GM12878 (cell line): ENCODE measurements at regions not wholly inside any gene's neighbourhood (a gene's known extent, or its start where the extent isn't known, plus 50 kb on each side); places are given as distances from the start of the nearest gene placed in this dataset.

Experiments
- ATAC-seq: fragments of 200-7000 bp; cut with Tn5 transposase; 3 replicates; pipeline ENCODE4 v1.9.1; 2020; ENCODE audit warnings: mild to moderate bottlenecking, moderate library complexity
- BruUV-seq: library from RNA; stranded (reverse); fragments of 400-500 nt; replicated peaks from 2 replicates; lab custom pipeline; 2021; lab: Mats Ljungman, UMichigan
- CTCF ChIA-PET: fragments of 300-600 bp; sonication (Branson Sonifier 250); formaldehyde crosslinking; extraction: SDS; loops from one replicate; lab custom pipeline; 2021; ENCODE audit warnings: inconsistent platforms; lab: Yijun Ruan, JAX
- POLR2A ChIA-PET: fragments of 350-600 bp; formaldehyde crosslinking; extraction: SDS; loops from one replicate; lab custom pipeline; 2021; ENCODE audit warnings: inconsistent platforms; lab: Charles Lee
- RAD21 ChIA-PET: fragments of 300-600 bp; sonication (Branson Sonifier 250); formaldehyde crosslinking; loops from one replicate; lab custom pipeline; 2023; ENCODE audit warnings: antibody characterized with exemption; ENCODE audit not compliant: unreplicated experiment; lab: Charles Lee
- SMC1A ChIA-PET: fragments of 300-600 bp; sonication (Branson Sonifier 250); formaldehyde crosslinking; loops from one replicate; lab custom pipeline; 2023; ENCODE audit not compliant: unreplicated experiment, uncharacterized antibody; lab: Charles Lee
- DNase-seq: peaks from one replicate; pipeline ENCODE4 v3.0.0-alpha.2; 2011; ENCODE audit warnings: low read depth, low spot score
- FAIRE-seq: peaks from 3 replicates; lab custom pipeline; 2011; peaks lifted over from hg19 to GRCh38; lab: Jason Lieb, UNC
- H2AFZ ChIP-seq: 2 replicates; pipeline ENCODE4 v1.6.0; 2011; ENCODE audit warnings: low read depth, low read length, control low read depth; ENCODE audit not compliant: control insufficient read depth
- H3K27ac ChIP-seq: 2 replicates; pipeline ENCODE4 v1.5.1; 2011; ENCODE audit warnings: control low read depth; ENCODE audit not compliant: control insufficient read depth, insufficient read depth
- H3K27me3 ChIP-seq, 2 experiments: replicated peaks in 1 of 2; 2 replicates each; pipeline versions ENCODE4 v1.6.0 to v1.6.1; 2011; ENCODE audit warnings: low read length in 1 of 2; ENCODE audit not compliant: control insufficient read depth in 2 of 2, insufficient read depth in 2 of 2
- H3K36me3 ChIP-seq, 2 experiments: 2 replicates each; pipeline ENCODE4 v1.5.1; 2011; ENCODE audit warnings: low read length in 1 of 2; ENCODE audit not compliant: control insufficient read depth in 2 of 2, insufficient read depth in 2 of 2
- H3K4me1 ChIP-seq: 2 replicates; pipeline ENCODE4 v1.6.1; 2011; ENCODE audit warnings: mild to moderate bottlenecking, low read length, moderate library complexity, mixed read lengths; ENCODE audit not compliant: control insufficient read depth, insufficient read depth
- H3K4me2 ChIP-seq: 2 replicates; pipeline ENCODE4 v1.6.0; 2011; ENCODE audit warnings: control low read depth; ENCODE audit not compliant: control insufficient read depth, insufficient read depth
- H3K4me3 ChIP-seq: fragments of 200-600 bp; sonication (generic); 2 replicates; pipeline ENCODE4 v1.5.1; 2016
- H3K79me2 ChIP-seq: 2 replicates; pipeline ENCODE4 v1.6.0; 2011; ENCODE audit warnings: low read length; ENCODE audit not compliant: control insufficient read depth, insufficient read depth
- H3K9ac ChIP-seq: 2 replicates; pipeline ENCODE4 v1.8.0; 2011; ENCODE audit warnings: low read length, control low read depth, mixed read lengths; ENCODE audit not compliant: control insufficient read depth, insufficient read depth
- H3K9me3 ChIP-seq: replicated peaks from 3 replicates; pipeline ENCODE4 v1.5.1; 2011; ENCODE audit warnings: mild to moderate bottlenecking, low read length; ENCODE audit not compliant: control insufficient read depth, insufficient read depth
- H4K20me1 ChIP-seq: 2 replicates; pipeline ENCODE4 v1.6.0; 2011; ENCODE audit not compliant: control insufficient read depth, insufficient read depth
- ATF3 ChIP-seq: IDR thresholded peaks from 2 replicates; pipeline ENCODE4 v1.6.1; 2011; ENCODE audit warnings: low read depth, mild to moderate bottlenecking, low read length, moderate library complexity, borderline replicate concordance; ENCODE audit errors: extremely low read depth
- BCL3 ChIP-seq: IDR thresholded peaks from 2 replicates; pipeline ENCODE4 v1.6.1; 2011; ENCODE audit warnings: borderline replicate concordance, low read depth, mild to moderate bottlenecking, moderate library complexity, low read length; ENCODE audit not compliant: insufficient read depth, poor library complexity, severe bottlenecking
- CHD1 ChIP-seq: IDR thresholded peaks from 2 replicates; pipeline ENCODE4 v1.6.1; 2012; ENCODE audit warnings: low read depth, low read length, improper control_type of control experiment
- EZH2 ChIP-seq: IDR thresholded peaks from 2 replicates; pipeline ENCODE4 v1.6.1; 2012; ENCODE audit warnings: low read depth, mild to moderate bottlenecking, control low read depth, inconsistent platforms, low read length, borderline replicate concordance; ENCODE audit not compliant: control insufficient read depth
- IKZF2 ChIP-seq, 2 experiments: fragments of 450-650 bp; IDR thresholded peaks; 2 replicates each; pipeline ENCODE4 v1.6.1; 2017; ENCODE audit warnings: mild to moderate bottlenecking in 2 of 2, moderate library complexity in 2 of 2
- MTA3 ChIP-seq: IDR thresholded peaks from 2 replicates; pipeline ENCODE4 v1.6.1; 2012; ENCODE audit warnings: low read length, inconsistent platforms, borderline replicate concordance
- NBN ChIP-seq: fragments of 450-650 bp; IDR thresholded peaks from 2 replicates; pipeline ENCODE4 v1.6.1; 2016
- NR2C1 ChIP-seq: fragments of 450-650 bp; IDR thresholded peaks from 2 replicates; pipeline ENCODE4 v1.6.1; 2017; ENCODE audit warnings: antibody characterized with exemption, mild to moderate bottlenecking, moderate library complexity
- SMC3 ChIP-seq: IDR thresholded peaks from 2 replicates; pipeline ENCODE4 v1.6.1; 2011; ENCODE audit warnings: low read length, improper control_type of control experiment, borderline replicate concordance
- SP1 ChIP-seq: IDR thresholded peaks from one replicate; pipeline ENCODE4 v1.6.1; 2011; ENCODE audit warnings: low read depth, low read length
- TCF7 ChIP-seq: IDR thresholded peaks from 2 replicates; pipeline ENCODE4 v1.6.1; 2014; ENCODE audit warnings: antibody characterized with exemption, borderline replicate concordance
- ZNF24 ChIP-seq: fragments of 450-650 bp; IDR thresholded peaks from 2 replicates; pipeline ENCODE4 v1.6.1; 2017; ENCODE audit warnings: antibody characterized with exemption, mild to moderate bottlenecking
- ZNF622 ChIP-seq: fragments of 450-650 bp; IDR thresholded peaks from 2 replicates; pipeline ENCODE4 v1.6.1; 2017; ENCODE audit warnings: mild to moderate bottlenecking, inconsistent platforms
- ZZZ3 ChIP-seq: IDR thresholded peaks from 2 replicates; pipeline ENCODE4 v1.6.1; 2011; ENCODE audit warnings: low read depth; ENCODE audit not compliant: control insufficient read depth, insufficient read length
- WGBS: methylation state at CpG from one replicate; pipeline ENCODE4 v1.1.6; 2016; ENCODE audit warnings: low lambda C conversion rate; ENCODE audit not compliant: insufficient replicate concordance, insufficient coverage; ENCODE audit errors: missing lambda C conversion rate; 5-methylcytosine and 5-hydroxymethylcytosine counted together
- in situ Hi-C: fragments of 300-500 bp; cut with MboI; formaldehyde crosslinking; loops from 9 replicates; pipeline ENCODE4 v1.14.3; 2018; ENCODE audit warnings: mixed read lengths
- intact Hi-C: fragments of 100-400 bp; cut with micrococcal nuclease; formaldehyde crosslinking; loops from one replicate; pipeline ENCODE4 v1.14.2; 2022; ENCODE audit not compliant: unreplicated experiment
- TF ChIP-seq, protein P1 (sequence below): fragments of 450-650 bp; IDR thresholded peaks from 2 replicates; pipeline ENCODE4 v1.6.1; 2016; ENCODE audit warnings: mild to moderate bottlenecking
- TF ChIP-seq, protein P2 (sequence below): fragments of 450-650 bp; IDR thresholded peaks from 2 replicates; pipeline ENCODE4 v1.6.1; 2017; ENCODE audit warnings: low read depth, mild to moderate bottlenecking, moderate library complexity

GRCh38 chr12:88955531-88955930 is 375.3 kb upstream of the KITLG start:
- BruUV-seq: no TSS peak
- H4K20me1 ChIP-seq: no peaks in the 10 kb centered on the region
- ATAC-seq (no peak), DNase-seq (no peak), FAIRE-seq (no peak)
- no peaks in the 10 kb centered on the region for H3K27me3 ChIP-seq
- SMC1A ChIA-PET: interaction anchor here (1.5 kb wide), 1 partner anchor 11 kb away, joined by 4 read pairs; no protein-coding TSS in a partner anchor
- in situ Hi-C loops: no loop called here
- no peaks in the 10 kb centered on the region for H3K36me3 ChIP-seq
- no peak overlapping the region for H3K27ac ChIP-seq
- intact Hi-C loops: no loop called here
- no peak overlapping the region for H3K4me2 ChIP-seq
- TF ChIP-seq CHD1 (no peak), NBN (no peak), MTA3 (no peak), NR2C1 (no peak), ZNF622 (no peak), ZZZ3 (no peak), TCF7 (no peak), ZNF24 (no peak), SMC3 (no peak), EZH2 (no peak), ATF3 (no peak), SP1 (no peak), IKZF2 (IDR thresholded peaks at IDR 0.05) (no peak), BCL3 (no peak)
- TF ChIP-seq, protein P1, sequence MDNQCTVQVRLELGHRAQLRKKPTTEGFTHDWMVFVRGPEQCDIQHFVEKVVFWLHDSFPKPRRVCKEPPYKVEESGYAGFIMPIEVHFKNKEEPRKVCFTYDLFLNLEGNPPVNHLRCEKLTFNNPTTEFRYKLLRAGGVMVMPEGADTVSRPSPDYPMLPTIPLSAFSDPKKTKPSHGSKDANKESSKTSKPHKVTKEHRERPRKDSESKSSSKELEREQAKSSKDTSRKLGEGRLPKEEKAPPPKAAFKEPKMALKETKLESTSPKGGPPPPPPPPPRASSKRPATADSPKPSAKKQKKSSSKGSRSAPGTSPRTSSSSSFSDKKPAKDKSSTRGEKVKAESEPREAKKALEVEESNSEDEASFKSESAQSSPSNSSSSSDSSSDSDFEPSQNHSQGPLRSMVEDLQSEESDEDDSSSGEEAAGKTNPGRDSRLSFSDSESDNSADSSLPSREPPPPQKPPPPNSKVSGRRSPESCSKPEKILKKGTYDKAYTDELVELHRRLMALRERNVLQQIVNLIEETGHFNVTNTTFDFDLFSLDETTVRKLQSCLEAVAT: no peak
- TF ChIP-seq, protein P2, sequence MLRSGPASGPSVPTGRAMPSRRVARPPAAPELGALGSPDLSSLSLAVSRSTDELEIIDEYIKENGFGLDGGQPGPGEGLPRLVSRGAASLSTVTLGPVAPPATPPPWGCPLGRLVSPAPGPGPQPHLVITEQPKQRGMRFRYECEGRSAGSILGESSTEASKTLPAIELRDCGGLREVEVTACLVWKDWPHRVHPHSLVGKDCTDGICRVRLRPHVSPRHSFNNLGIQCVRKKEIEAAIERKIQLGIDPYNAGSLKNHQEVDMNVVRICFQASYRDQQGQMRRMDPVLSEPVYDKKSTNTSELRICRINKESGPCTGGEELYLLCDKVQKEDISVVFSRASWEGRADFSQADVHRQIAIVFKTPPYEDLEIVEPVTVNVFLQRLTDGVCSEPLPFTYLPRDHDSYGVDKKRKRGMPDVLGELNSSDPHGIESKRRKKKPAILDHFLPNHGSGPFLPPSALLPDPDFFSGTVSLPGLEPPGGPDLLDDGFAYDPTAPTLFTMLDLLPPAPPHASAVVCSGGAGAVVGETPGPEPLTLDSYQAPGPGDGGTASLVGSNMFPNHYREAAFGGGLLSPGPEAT: no peak
- CTCF ChIA-PET: no interaction called here
- no peaks in the 10 kb centered on the region for H3K4me1 ChIP-seq
- H3K79me2 ChIP-seq: no peaks in the 10 kb centered on the region
- H2AFZ ChIP-seq: no peak overlapping the region
- H3K4me3 ChIP-seq: no peak overlapping the region
- RAD21 ChIA-PET: no interaction called here
- 31% methylated on average over 5 of the region's 5 CpGs for WGBS
- H3K9me3 ChIP-seq: no peaks in the 10 kb centered on the region
- no peak overlapping the region for H3K9ac ChIP-seq
- POLR2A ChIA-PET: no interaction called here
